ENCODE measurements at regions not wholly inside any gene's neighbourhood (a gene's known extent, or its start where the extent isn't known, plus 50 kb on each side); places are given as distances from the start of the nearest gene placed in this dataset.

- TF ChIP-seq CTCF (IDR thresholded peaks at IDR 0.05; ENCODE audit: low read depth, low read length, missing input control) = no peak
- TF ChIP-seq TAF1 (conservative IDR thresholded peaks at IDR 0.05) = no peak
- no peak for TF ChIP-seq NR2F2 (IDR thresholded peaks at IDR 0.05)
Measured at GRCh38 chr14:87497301-87497700, 495.7 kb downstream of the GALC start.
